ENCODE measurements at regions not wholly inside any gene's neighbourhood (a gene's known extent, or its start where the extent isn't known, plus 50 kb on each side); places are given as distances from the start of the nearest gene placed in this dataset.
"Not testable (repeated sequence)": the region's sequence is repeated elsewhere in the genome, so short reads cannot be mapped to it uniquely, and the experiment has no call there.

- no peak for DNase-seq (ENCODE audit: low spot score)
Observed at GRCh38 chr1:189027512-189027911, 1450.2 kb downstream of the BRINP3 start.

- DNase-seq (ENCODE audit: low spot score) = no peak
Observed at GRCh38 chr1:189033169-189033568, 1444.5 kb downstream of the BRINP3 start.

- DNase-seq (ENCODE audit: low spot score) = no peak
Observed at GRCh38 chr1:189036628-189037027, 1441.0 kb downstream of the BRINP3 start.

GRCh38 chr1:189046127-189046526 is 1431.5 kb downstream of the BRINP3 start:
- DNase-seq (ENCODE audit: low spot score) = no peak

DNA sequence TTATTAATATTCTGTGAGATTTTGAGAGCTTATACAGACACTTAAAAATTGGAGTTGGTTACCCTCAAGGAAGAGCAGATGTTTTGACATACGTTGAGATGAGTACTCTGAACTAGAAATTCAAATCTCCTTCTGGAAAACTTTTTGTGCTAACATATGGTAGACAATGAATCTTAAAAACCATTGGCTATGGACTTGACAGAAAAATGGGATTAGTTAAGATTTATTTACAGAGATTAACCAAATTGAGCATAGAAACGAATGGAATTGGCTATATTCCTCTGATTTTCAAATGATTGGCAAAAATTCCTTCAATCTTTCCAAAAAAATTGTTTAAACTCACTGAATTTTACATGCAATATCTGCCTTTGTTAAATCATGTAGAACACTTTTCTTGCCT is 1392.9 kb downstream of the BRINP3 start:
- DNase-seq (ENCODE audit: low spot score) = no peak

GRCh38 chr1:189103956-189104355 is 1373.7 kb downstream of the BRINP3 start:
- no peak for DNase-seq (ENCODE audit: low spot score)

DNA sequence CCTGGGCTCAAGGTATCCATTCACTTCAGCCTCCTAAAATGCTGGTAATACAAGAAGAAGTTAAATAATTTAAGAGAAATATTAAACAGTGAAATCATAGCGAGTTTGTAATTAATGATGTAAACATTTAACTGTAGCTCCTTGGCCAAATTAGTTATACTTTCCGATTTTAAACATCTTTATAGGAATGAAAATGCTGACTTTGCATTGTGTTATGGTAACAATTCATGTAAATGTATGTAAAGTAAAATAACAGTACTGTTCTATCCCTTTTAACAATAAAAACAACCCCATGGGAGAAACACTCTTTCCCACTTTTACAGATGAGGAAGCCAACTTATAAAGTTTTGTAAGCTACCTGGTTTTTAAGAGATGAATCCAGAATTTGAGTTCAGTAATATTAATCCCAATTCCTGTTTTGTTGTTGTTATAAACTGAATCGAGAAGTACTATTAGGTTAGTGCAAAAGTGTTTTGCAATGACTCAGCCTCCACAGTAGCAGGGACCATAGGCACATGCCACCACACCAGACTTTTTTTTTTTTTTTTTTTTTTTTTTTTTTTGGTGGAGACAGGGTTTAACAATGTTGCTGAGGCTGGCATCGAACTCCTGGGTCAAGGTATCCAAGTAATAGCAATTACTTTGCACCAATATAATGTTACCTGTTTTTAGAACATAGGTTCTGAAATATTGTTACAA is 1360.4 kb downstream of the BRINP3 start:
- no peak for DNase-seq (ENCODE audit: low spot score)

- no peak for DNase-seq (ENCODE audit: low spot score)
Observed at GRCh38 chr1:189121941-189122340, 1355.7 kb downstream of the BRINP3 start.

DNA sequence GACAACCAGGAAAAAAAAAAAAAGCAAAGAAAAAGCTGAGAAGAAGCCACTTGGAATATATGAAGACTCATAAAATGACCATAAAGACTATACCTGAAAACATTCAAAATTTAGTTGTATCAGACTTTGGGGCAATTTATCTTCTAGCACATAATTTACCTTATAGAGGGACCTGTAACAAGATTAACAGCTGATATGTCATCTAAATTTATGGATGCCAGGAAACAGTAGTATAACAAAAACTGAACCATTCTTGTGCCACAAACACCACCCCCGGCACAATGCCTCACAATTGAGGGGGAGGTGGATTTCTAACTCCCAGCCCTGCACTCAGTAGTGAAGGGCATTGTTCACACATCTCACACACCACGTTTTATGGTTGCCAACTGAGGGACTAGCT is 1352.0 kb downstream of the BRINP3 start:
- DNase-seq (ENCODE audit: low spot score) = no peak

GRCh38 chr1:189131576-189131975 is 1346.1 kb downstream of the BRINP3 start:
- DNase-seq (ENCODE audit: low spot score) = no peak

DNA sequence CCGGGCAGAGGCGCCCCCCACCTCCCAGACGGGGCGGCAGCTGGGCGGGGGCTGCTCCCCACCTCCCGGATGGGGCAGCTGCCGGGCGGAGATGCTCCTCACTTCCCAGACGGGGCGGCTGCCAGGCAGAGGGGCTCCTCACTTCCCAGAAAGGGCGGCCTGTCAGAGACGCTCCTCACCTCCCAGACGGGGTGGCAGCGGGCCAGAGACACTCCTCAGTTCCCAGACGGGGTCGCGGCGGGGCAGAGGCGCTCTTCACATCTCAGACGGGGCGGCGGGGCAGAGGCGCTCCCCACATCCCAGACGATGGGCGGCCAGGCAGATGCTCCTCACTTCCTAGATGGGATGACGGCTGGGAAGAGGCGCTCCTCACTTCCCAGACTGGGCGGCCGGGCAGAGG is 1337.9 kb downstream of the BRINP3 start:
- DNase-seq (ENCODE audit: low spot score) = not testable (repeated sequence)

GRCh38 chr1:189141056-189141455 is 1336.6 kb downstream of the BRINP3 start:
- DNase-seq (ENCODE audit: low spot score) = no peak

DNA sequence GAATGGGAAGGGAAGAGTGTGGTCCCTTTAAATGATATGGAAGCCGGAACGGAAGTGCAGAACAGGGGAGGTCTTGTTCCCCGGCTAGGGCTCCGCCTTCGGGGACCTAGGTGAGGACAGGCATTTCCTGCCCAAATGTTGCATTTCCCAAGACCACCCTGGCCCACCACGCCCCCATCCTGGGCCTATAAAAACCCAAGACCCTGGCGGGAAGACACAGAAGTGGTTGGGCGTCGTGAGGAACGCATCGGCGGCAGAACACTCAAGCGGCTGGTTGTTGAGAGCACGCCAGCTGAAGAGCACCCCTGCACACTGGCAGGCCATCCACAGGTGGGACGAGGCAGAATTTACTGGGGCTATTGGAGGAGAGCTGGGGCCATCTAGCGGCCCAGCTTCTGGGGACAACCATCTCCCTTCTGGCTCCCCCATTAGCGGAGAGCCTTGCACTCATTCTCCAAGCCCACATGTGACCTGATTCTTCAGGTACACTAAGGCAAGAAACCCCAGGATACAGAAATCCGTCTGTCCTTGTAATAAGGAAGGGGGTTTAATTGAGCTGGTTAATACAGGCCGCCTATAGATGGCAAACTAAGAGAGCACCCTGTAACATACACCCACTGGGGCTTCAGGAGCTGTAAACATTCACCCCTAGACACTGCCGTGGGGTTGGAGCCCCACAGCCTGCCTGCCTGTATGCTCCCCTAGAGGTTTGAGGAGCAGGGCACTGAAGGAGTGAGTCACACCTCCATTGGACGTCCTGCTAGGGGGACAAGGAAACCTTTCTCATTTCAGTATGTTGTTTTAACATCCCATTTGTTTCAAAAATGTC is 1327.9 kb downstream of the BRINP3 start:
- DNase-seq (ENCODE audit: low spot score) = peak; percentile 19

GRCh38 chr1:189150624-189151023 is 1327.0 kb downstream of the BRINP3 start:
- DNase-seq (ENCODE audit: low spot score) = no peak

DNA sequence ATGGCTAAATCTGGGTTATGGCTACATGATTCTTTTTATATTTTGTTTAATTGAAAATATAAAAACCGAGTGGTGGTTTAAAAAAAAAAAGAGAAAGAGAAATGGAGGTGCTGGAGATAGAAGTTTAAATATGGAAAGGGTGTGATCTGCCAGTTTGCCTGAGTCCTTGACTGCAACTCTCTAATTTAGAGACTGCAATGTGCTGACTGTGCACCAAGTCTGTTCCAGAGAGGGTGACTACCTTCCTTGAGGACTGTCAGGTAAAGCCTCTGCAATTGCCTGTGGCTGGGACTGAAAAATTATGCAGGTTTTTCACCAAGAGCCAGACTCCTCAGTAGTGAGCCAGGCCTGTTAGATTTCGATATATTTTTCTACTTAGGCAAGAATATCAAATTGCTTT is 1326.3 kb downstream of the BRINP3 start:
- no peak for DNase-seq (ENCODE audit: low spot score)

GRCh38 chr1:189152685-189153084 is 1325.0 kb downstream of the BRINP3 start:
- DNase-seq (ENCODE audit: low spot score) = no peak

- DNase-seq (ENCODE audit: low spot score) = no peak
Observed at GRCh38 chr1:189158155-189158554, 1319.5 kb downstream of the BRINP3 start.

DNA sequence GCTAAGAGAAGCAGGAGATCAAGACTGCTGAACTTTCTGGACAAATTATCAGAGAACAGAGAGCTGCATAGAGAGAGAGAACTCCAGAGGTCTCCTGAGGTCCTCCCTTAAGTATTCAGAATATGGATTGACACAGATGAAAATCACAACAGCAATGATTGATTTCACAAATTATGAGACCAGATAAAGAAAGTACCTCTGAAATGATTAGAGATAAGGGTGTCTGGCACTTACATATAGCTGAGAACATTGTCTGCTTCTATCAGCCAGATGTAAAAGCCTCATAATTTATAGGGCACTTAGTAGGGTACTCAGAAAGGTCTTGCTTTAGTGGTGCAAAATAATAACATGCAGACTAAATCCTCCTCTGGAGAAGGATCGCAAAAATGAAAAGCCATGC is 1301.8 kb downstream of the BRINP3 start:
- no peak for DNase-seq (ENCODE audit: low spot score)

- no peak for DNase-seq (ENCODE audit: low spot score)
Observed at GRCh38 chr1:189180057-189180456, 1297.6 kb downstream of the BRINP3 start.

DNA sequence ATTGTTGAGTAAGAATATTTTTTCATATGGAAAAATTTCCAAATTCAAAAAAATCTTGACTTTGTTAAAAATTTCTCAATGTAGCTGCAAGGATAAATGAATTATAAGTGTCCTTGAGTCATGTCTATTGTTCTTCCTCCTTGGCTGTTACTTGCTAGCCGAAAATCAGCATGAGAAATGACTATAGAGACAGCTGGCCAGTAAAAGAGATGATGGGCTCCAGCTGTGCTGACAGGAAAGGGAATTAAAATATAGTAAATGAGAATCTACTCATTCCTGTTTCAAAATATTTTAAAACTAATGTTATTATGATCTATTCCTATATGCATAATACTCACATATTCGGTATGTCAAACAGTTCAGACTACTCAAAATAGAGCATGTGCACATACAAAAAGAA is 1292.6 kb downstream of the BRINP3 start:
- no peak for DNase-seq (ENCODE audit: low spot score)

- DNase-seq (ENCODE audit: low spot score) = no peak
Observed at GRCh38 chr1:189192741-189193520, 1284.7 kb downstream of the BRINP3 start.

- DNase-seq (ENCODE audit: low spot score) = no peak
Observed at GRCh38 chr1:189205863-189206262, 1271.8 kb downstream of the BRINP3 start.

DNA sequence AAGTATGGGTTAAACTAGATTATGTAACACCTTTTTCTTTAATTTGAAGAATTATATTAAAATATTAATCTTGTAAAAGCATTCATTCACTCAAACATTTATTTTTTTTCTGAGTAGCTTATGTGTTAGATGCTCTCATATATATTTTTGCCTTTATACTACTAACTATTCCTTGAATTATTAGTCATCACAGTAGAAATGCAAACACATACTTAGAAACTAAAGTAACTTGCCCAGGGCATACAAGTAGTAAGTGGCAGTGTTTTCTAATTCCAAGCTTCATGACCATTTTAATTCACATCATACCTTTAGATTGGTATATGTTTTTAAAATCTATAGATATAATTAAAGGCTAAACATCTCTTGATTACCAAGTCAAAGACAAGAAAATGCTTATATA is 1271.0 kb downstream of the BRINP3 start:
- no peak for DNase-seq (ENCODE audit: low spot score)
